SKM-1 (cell line): ENCODE measurements at regions not wholly inside any gene's neighbourhood (a gene's known extent, or its start where the extent isn't known, plus 50 kb on each side); places are given as distances from the start of the nearest gene placed in this dataset.
"Not testable (repeated sequence)": the region's sequence is repeated elsewhere in the genome, so short reads cannot be mapped to it uniquely, and the experiment has no call there.

Source experiments
- DNase-seq: peaks from one replicate; lab custom pipeline; 2025; ENCODE audit not compliant: unreplicated experiment; lab: John Stamatoyannopoulos, UW

GRCh38 chr1:146438543-146438942, 209.7 kb upstream of the NOTCH2NLA start:
- not testable (repeated sequence) for DNase-seq

GRCh38 chr1:146416642-146417041, 187.8 kb upstream of the NOTCH2NLA start:
- not testable (repeated sequence) for DNase-seq

GRCh38 chr1:146415017-146415416, 186.2 kb upstream of the NOTCH2NLA start:
- not testable (repeated sequence) for DNase-seq

GRCh38 chr1:146413911-146414310, 185.1 kb upstream of the NOTCH2NLA start:
- not testable (repeated sequence) for DNase-seq

GRCh38 chr1:146411923-146412322, 183.1 kb upstream of the NOTCH2NLA start:
- not testable (repeated sequence) for DNase-seq

- not testable (repeated sequence) for DNase-seq
Observed at GRCh38 chr1:146409817-146410441, 181.1 kb upstream of the NOTCH2NLA start.

GRCh38 chr1:146409116-146409801, 180.4 kb upstream of the NOTCH2NLA start:
- not testable (repeated sequence) for DNase-seq

- not testable (repeated sequence) for DNase-seq
Observed at GRCh38 chr1:146401281-146401825, 172.5 kb upstream of the NOTCH2NLA start.

GRCh38 chr1:146400173-146401121, 171.6 kb upstream of the NOTCH2NLA start:
- DNase-seq = not testable (repeated sequence)

- DNase-seq = not testable (repeated sequence)
Observed at GRCh38 chr1:146399225-146399624, 170.4 kb upstream of the NOTCH2NLA start.

GRCh38 chr1:146396801-146397200, 168.0 kb upstream of the NOTCH2NLA start:
- not testable (repeated sequence) for DNase-seq

- not testable (repeated sequence) for DNase-seq
Observed at GRCh38 chr1:146396242-146396641, 167.4 kb upstream of the NOTCH2NLA start.

GRCh38 chr1:146393796-146394195, 165.0 kb upstream of the NOTCH2NLA start:
- DNase-seq = not testable (repeated sequence)

GRCh38 chr1:146393154-146393553, 164.3 kb upstream of the NOTCH2NLA start:
- not testable (repeated sequence) for DNase-seq

GRCh38 chr1:146389178-146389577, 160.4 kb upstream of the NOTCH2NLA start:
- DNase-seq = not testable (repeated sequence)

- not testable (repeated sequence) for DNase-seq
Observed at GRCh38 chr1:146387750-146388469, 159.1 kb upstream of the NOTCH2NLA start.

GRCh38 chr1:146386851-146387749, 158.3 kb upstream of the NOTCH2NLA start:
- peak; percentile 97 for DNase-seq

- DNase-seq = not testable (repeated sequence)
Observed at GRCh38 chr1:146381196-146381595, 152.4 kb upstream of the NOTCH2NLA start.
